Activated T-helper 17 cell treated with anti-CD3 and anti-CD28 coated beads, Interleukin-2, amount 50 U/mL, for 72 hours (primary cell): ENCODE measurements at regions not wholly inside any gene's neighbourhood (a gene's known extent, or its start where the extent isn't known, plus 50 kb on each side); places are given as distances from the start of the nearest gene placed in this dataset.

Experiments used
- ATAC-seq: fragments of 150-1000 bp; cut with Tn5 transposase; replicated peaks from 2 replicates; pipeline ENCODE4 v1.10.0; 2021; ENCODE audit warnings: mild to moderate bottlenecking, moderate library complexity
- H3K27ac Mint-ChIP-seq: one replicate; pipeline ENCODE4 v1.8.0; 2022; ENCODE audit warnings: mixed read lengths
- H3K27me3 Mint-ChIP-seq: one replicate; pipeline ENCODE4 v1.8.0; 2022; ENCODE audit warnings: mixed read lengths
- H3K36me3 Mint-ChIP-seq: one replicate; pipeline ENCODE4 v1.8.0; 2022; ENCODE audit warnings: low read depth, mild to moderate bottlenecking, mixed read lengths
- H3K4me1 Mint-ChIP-seq: one replicate; pipeline ENCODE4 v1.8.0; 2022; ENCODE audit warnings: mixed read lengths
- H3K4me3 Mint-ChIP-seq: one replicate; pipeline ENCODE4 v1.8.0; 2022; ENCODE audit warnings: mild to moderate bottlenecking, mixed read lengths
- H3K9me3 Mint-ChIP-seq: one replicate; pipeline ENCODE4 v1.8.0; 2022; ENCODE audit warnings: mixed read lengths

DNA sequence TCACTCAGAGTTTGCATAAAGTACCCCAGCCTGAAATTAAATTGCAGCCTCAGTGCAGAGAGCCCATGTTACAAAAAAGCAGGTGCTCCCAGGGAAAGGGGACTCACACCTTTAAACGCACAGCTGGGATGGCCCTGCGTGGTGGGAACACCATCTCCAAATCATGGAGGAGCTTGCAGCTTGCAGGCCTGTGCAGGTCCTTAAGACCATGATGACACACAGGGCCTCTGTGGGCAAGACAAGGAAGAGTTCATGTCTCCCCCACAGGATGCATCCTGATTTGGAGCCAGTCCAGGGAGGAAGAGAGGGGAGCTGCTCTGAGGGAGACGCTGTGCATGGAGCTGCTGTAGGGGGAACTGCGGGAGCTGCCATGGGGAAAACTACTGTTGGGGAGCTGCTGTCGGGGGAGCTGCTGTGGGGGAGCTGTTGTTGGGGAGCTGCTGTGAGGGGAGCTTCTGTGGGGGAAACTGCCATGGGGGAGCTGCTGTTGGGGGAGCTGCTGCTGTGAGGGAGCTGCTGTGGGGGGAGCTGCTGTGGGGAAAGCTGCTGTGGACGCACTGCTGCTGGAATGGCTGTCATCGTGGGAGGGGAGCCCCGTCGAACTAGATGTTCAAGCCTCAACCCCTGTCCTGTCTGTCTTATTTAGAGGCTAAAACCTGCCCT lies 113.9 kb downstream of the MATN1 start:
- no peaks in the 10 kb centered on the region for H3K4me1 Mint-ChIP-seq
- H3K36me3 Mint-ChIP-seq, result no peaks in the 10 kb centered on the region
- peaks cover 35% of the 10 kb centered on the region for H3K27me3 Mint-ChIP-seq
- H3K4me3 Mint-ChIP-seq, result no peak overlapping the region
- H3K27ac Mint-ChIP-seq, result no peak overlapping the region
- ATAC-seq, result no peak
- H3K9me3 Mint-ChIP-seq, result no peaks in the 10 kb centered on the region

DNA sequence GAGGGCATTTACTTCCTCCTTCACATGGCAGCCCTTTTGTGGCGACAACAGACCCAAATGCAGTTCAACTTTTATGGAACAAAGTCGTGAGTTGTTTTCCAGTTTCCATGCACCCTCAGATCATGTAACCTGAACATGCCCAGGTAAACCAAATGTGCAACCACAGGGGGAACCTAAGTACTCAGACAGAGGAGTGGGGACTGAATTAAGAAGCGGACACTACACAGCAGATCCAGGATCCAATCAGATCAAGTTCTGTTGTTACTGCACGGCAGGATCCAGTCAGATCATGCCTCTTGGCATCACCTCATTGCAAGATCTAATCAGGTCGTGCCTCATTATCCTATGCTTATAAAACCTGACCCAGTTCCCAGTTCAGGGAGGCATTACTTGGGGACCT lies 115.7 kb downstream of the MATN1 start:
- Mint-ChIP-seq H3K27ac (no peak overlapping the region), H3K4me3 (no peak overlapping the region), H3K4me1 (no peaks in the 10 kb centered on the region), H3K9me3 (no peaks in the 10 kb centered on the region), H3K36me3 (no peaks in the 10 kb centered on the region), H3K27me3 (peaks cover 32% of the 10 kb centered on the region)
- ATAC-seq, result no peak

DNA sequence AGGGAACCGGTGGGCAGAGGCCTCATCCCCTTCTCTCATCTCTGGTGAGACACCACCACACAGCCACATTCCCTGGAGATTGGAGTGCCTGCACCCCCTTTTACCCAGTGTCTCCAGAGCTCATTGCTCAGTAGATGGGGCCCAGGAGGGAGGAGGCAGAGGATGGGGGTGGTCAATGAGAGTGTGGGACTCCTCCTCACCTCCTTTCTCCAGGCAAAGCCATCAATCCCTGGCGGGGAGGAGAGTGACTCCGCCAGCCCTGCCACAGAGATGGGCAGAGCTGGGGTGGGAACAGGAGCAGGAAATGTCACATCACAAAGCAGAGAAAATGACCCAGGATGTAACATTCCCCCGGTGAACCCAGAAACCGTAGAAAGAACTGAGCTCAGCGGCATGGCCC lies 117.2 kb downstream of the MATN1 start:
- no peaks in the 10 kb centered on the region for H3K4me1 Mint-ChIP-seq
- no peak for ATAC-seq
- H3K9me3 Mint-ChIP-seq, result no peaks in the 10 kb centered on the region
- H3K36me3 Mint-ChIP-seq, result no peaks in the 10 kb centered on the region
- H3K4me3 Mint-ChIP-seq, result no peak overlapping the region
- H3K27ac Mint-ChIP-seq, result no peak overlapping the region
- peaks cover 31% of the 10 kb centered on the region for H3K27me3 Mint-ChIP-seq

- peaks cover 37% of the 10 kb centered on the region for H3K27me3 Mint-ChIP-seq
- H3K4me1 Mint-ChIP-seq, result no peaks in the 10 kb centered on the region
- no peak for ATAC-seq
Observed at GRCh38 chr1:30605441-30605920, 117.9 kb downstream of the MATN1 start.

DNA sequence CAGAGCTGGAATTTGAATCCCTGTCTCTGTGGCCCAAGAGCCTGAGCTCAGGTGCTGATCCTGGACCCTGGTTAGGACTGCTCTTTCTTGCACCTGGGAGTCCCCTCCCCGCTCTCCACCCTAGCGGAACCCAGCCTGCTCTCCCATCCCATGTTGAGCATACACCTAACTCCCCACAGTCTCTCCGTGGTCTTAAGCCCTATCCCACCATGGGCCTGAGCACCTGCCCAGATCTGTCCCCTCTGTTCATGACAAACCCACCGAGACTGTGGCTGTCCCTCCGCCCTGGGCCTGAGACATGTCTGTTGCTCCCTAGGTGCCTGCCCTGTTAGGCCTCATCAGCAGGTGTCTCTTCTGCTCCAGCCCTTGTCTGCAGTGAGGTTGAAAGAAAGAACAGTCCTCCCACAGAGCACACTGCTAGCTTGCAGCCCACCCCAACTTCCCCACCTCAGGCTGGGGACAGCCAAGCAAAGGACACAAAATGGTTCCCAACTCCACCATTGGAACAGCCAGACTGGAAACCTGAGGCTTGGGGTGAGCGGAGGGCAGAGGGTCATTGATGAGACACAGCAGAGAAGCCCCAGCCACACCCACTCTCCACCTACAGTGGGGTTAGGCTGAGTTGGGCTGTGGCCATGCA lies 118.5 kb downstream of the MATN1 start:
- no peak for ATAC-seq
- H3K4me3 Mint-ChIP-seq, result no peak overlapping the region
- no peak overlapping the region for H3K27ac Mint-ChIP-seq

More at GRCh38 chr1:30605441-30605920, 117.9 kb downstream of the MATN1 start:
- H3K9me3 Mint-ChIP-seq, result no peaks in the 10 kb centered on the region
- no peak overlapping the region for H3K27ac Mint-ChIP-seq
- H3K36me3 Mint-ChIP-seq, result no peaks in the 10 kb centered on the region
- no peak overlapping the region for H3K4me3 Mint-ChIP-seq

GRCh38 chr1:30603081-30603858 lies 120.1 kb downstream of the MATN1 start:
- H3K27me3 Mint-ChIP-seq, result peaks cover 27% of the 10 kb centered on the region
- H3K36me3 Mint-ChIP-seq, result no peaks in the 10 kb centered on the region
- no peaks in the 10 kb centered on the region for H3K4me1 Mint-ChIP-seq
- ATAC-seq, result no peak
- H3K4me3 Mint-ChIP-seq, result no peak overlapping the region
- no peaks in the 10 kb centered on the region for H3K9me3 Mint-ChIP-seq
- no peak overlapping the region for H3K27ac Mint-ChIP-seq

More for the DNA sequence above, 118.5 kb downstream of the MATN1 start:
- H3K27me3 Mint-ChIP-seq, result peaks cover 34% of the 10 kb centered on the region
- H3K9me3 Mint-ChIP-seq, result no peaks in the 10 kb centered on the region
- no peaks in the 10 kb centered on the region for H3K4me1 Mint-ChIP-seq
- H3K36me3 Mint-ChIP-seq, result no peaks in the 10 kb centered on the region

DNA sequence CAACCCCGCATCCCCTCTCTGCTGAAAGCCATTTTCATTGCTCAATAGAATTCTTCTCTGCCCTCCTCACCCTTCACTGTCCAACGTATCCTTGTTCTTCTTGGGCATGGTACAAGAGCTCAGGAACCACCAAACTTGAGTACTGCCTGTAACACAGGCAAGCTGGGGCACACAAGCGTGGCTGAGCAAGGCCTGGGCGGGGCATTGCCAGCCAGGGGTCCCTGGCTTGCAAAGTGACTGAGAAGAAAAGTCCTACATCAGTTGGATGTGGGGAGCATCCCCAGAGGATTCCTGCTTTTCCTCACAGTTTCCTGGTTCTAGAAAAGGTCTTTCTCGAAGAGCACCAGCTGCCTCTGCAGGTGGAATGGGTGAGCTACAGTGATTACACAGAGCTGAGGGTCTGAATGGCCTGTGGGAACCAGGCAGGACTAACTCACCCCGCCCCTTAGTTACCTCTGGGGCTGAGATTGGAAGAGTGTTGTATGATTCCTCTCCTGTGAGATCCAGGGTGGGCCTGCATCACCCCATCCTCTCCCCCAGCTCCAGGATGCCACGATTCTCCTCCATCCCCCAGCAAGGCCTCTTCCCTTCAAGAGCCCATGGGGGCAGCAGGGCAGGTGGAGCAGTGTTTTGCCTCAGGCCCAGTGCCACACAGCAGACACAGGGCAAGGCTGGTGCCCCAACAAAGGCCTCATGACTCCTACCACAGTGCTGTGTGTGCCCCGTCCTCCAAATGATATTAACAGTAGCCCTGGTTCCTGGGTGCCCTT lies 121.9 kb downstream of the MATN1 start:
- ATAC-seq, result no peak

DNA sequence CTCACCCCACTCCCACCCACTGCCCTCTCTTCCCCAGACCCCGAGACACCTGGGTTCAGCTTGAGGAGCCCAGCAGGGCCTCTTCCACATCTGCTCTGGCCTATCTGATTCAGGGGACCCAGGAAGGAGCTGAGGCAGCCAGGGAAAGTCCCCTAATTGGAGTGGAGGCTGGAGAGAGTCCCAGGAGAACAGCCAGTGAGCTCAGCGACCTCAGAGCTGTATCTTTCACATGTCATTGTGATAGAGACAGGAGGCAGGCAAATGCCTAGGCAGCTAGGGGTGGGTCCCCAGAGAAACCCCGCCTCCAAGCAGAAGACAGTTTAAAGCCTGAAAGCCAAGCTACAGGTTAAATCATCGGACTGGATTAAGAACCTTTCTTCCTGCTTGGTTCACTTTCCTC lies 122.7 kb downstream of the MATN1 start:
- no peak overlapping the region for H3K4me3 Mint-ChIP-seq

More for the DNA sequence above, 121.9 kb downstream of the MATN1 start:
- Mint-ChIP-seq H3K27me3 (peaks cover 22% of the 10 kb centered on the region), H3K4me1 (no peaks in the 10 kb centered on the region), H3K27ac (no peak overlapping the region), H3K36me3 (no peaks in the 10 kb centered on the region), H3K9me3 (no peaks in the 10 kb centered on the region), H3K4me3 (no peak overlapping the region)

DNA sequence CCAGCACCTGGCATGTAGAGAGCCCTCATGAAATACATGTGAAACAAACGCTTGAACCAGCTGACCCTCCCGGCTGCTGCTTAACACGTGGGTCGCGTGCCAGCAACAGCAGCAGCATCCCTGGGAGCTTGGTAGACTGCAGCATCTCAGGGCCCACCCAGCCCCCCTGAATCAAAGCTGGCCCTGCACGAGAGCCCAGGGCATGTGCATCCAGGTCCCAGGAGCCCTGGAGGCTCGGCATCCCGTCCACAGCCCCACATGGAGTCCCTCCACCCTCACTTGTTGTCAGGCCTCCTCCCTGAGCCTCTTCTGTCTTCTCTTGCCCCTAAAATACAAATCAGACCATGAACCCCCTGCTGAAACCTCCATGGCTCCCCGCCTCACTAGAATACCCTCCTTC lies 123.1 kb downstream of the MATN1 start:
- no peaks in the 10 kb centered on the region for H3K9me3 Mint-ChIP-seq
- no peak for ATAC-seq
- H3K36me3 Mint-ChIP-seq, result no peaks in the 10 kb centered on the region
- peaks cover 19% of the 10 kb centered on the region for H3K27me3 Mint-ChIP-seq
- H3K4me1 Mint-ChIP-seq, result no peaks in the 10 kb centered on the region
- H3K4me3 Mint-ChIP-seq, result no peak overlapping the region
- H3K27ac Mint-ChIP-seq, result no peak overlapping the region

More for the DNA sequence above, 122.7 kb downstream of the MATN1 start:
- Mint-ChIP-seq H3K27me3 (peaks cover 18% of the 10 kb centered on the region), H3K4me1 (no peaks in the 10 kb centered on the region), H3K9me3 (no peaks in the 10 kb centered on the region), H3K36me3 (no peaks in the 10 kb centered on the region), H3K27ac (no peak overlapping the region)
- ATAC-seq, result no peak

DNA sequence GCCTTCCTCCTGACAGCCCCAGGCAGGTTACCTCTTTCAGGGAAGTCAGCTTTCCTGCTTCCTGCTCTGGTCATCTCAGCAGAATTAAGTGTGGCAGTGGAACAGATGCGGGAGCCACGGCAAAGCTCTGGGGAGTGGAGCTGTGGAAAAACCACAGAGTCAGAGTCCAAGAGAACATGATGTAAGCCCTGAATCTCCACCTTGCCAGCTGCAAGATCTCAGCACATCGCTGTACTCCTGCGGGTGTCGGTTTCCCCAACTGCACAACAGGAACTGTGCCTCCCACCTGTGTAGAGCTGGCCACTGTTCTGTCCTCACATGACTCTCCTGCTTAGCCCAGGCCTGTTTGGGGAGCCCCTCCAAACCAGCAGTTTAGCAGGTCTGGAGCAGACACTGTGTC lies 123.7 kb downstream of the MATN1 start:
- Mint-ChIP-seq H3K36me3 (no peaks in the 10 kb centered on the region), H3K9me3 (no peaks in the 10 kb centered on the region), H3K4me3 (no peak overlapping the region), H3K27me3 (peaks cover 23% of the 10 kb centered on the region), H3K27ac (no peak overlapping the region), H3K4me1 (no peaks in the 10 kb centered on the region)
- ATAC-seq, result no peak

DNA sequence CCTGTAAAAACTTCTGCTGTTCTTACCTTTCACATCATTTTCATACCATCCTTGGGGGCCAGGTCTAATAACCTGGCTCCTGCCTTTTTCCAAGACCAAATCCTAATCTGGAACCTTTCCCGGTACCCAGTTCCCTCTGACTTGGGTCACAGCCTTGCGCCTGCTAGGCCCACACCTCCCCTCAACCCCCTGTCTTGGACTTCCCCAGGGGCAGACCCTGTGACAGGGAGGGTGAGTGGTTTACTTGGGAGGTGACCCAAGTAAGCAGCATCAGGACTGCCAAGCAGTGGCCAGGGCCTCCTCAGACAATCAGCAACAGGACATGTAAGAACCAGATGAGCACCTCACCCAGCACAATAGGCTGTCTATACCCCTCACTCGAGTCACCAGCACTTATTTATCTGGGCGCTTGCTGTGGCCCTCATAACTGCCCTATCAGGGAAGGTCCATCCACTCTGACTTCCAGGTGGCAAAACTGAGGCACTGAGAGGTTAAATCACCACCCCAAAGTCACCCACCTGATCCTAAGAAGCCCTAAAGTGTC lies 124.7 kb downstream of the MATN1 start:
- ATAC-seq, result no peak
- peaks cover 28% of the 10 kb centered on the region for H3K27me3 Mint-ChIP-seq
- H3K4me1 Mint-ChIP-seq, result no peaks in the 10 kb centered on the region
- no peak overlapping the region for H3K4me3 Mint-ChIP-seq
- H3K9me3 Mint-ChIP-seq, result no peaks in the 10 kb centered on the region
- no peak overlapping the region for H3K27ac Mint-ChIP-seq
- no peaks in the 10 kb centered on the region for H3K36me3 Mint-ChIP-seq

DNA sequence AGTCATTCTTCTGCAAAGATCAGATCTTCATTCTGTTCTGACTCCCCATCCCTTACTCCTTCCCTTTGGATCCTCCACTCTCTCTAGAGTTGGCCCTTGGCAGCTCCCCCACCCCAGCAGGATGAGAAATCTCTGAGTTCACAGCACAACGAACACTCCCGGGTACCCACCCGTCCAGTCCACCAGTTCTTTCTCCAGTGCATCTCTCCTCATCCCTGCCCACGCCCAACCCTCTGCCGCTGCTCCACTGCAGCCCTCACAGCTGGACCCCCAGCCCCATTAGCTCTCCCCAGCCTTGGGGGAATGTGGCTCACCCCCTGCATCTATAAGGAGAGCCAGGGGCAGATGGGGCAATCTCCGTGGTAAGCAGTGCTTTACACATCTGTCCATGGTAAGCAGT lies 125.7 kb downstream of the MATN1 start:
- H3K36me3 Mint-ChIP-seq, result no peaks in the 10 kb centered on the region
- H3K4me3 Mint-ChIP-seq, result no peak overlapping the region
- ATAC-seq, result no peak
- no peaks in the 10 kb centered on the region for H3K4me1 Mint-ChIP-seq
- no peaks in the 10 kb centered on the region for H3K9me3 Mint-ChIP-seq
- H3K27me3 Mint-ChIP-seq, result peaks cover 34% of the 10 kb centered on the region
- H3K27ac Mint-ChIP-seq, result no peak overlapping the region

GRCh38 chr1:30596891-30597290 lies 126.5 kb downstream of the MATN1 start:
- ATAC-seq, result no peak
- no peak overlapping the region for H3K4me3 Mint-ChIP-seq
- peaks cover 32% of the 10 kb centered on the region for H3K27me3 Mint-ChIP-seq
- H3K4me1 Mint-ChIP-seq, result no peaks in the 10 kb centered on the region
- H3K9me3 Mint-ChIP-seq, result no peaks in the 10 kb centered on the region
- no peaks in the 10 kb centered on the region for H3K36me3 Mint-ChIP-seq
- H3K27ac Mint-ChIP-seq, result no peak overlapping the region

DNA sequence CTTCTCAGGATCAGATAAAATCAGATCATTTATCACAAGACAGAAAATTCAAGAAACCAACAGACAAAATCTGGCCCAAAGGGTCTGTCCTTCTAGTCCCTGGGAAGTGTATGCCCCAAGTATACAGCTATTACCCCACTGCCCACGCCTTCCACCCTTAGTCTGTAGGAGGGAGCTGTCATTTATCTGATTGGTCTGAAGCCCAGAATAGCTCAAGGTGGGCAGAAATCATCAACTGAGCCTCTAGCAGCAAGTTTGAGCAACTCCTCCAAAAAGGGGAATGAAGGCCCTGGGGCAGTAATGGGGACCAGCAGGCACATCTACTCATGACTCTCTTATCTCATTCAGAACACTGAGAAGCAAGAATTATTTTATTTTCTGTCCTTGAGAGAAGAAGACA lies 126.9 kb downstream of the MATN1 start:
- Mint-ChIP-seq H3K27ac (no peak overlapping the region), H3K4me3 (no peak overlapping the region), H3K4me1 (no peaks in the 10 kb centered on the region), H3K9me3 (no peaks in the 10 kb centered on the region), H3K27me3 (peaks cover 34% of the 10 kb centered on the region), H3K36me3 (no peaks in the 10 kb centered on the region)
- ATAC-seq, result no peak
